IMR-90 (cell line): ENCODE measurements at regions not wholly inside any gene's neighbourhood (a gene's known extent, or its start where the extent isn't known, plus 50 kb on each side); places are given as distances from the start of the nearest gene placed in this dataset.

Source experiments
- ATAC-seq: fragments of 200-7000 bp; cut with Tn5 transposase; 2 replicates; pipeline ENCODE4 v1.9.1; 2020; ENCODE audit warnings: low read depth, mild to moderate bottlenecking, moderate library complexity
- BruUV-seq: library from RNA; stranded (reverse); fragments of 400-500 nt; replicated peaks from 2 replicates; lab custom pipeline; 2021; lab: Mats Ljungman, UMichigan
- CTCF ChIA-PET: fragments of 300-600 bp; formaldehyde crosslinking; extraction: SDS; loops from one replicate; lab custom pipeline; 2021; ENCODE audit warnings: antibody characterized with exemption; lab: Yijun Ruan, JAX
- POLR2A ChIA-PET: fragments of 300-600 bp; sonication (Branson Sonifier 250); formaldehyde crosslinking; loops from one replicate; lab custom pipeline; 2022; ENCODE audit warnings: antibody characterized with exemption; ENCODE audit not compliant: unreplicated experiment; lab: Charles Lee
- DNase-seq: peaks from one replicate; pipeline ENCODE4 v3.0.0; 2013
- H2AFZ ChIP-seq: replicated peaks from 2 replicates; pipeline ENCODE3; 2013; ENCODE audit warnings: low read length, mild to moderate bottlenecking; ENCODE audit not compliant: poor library complexity
- H2AK5ac ChIP-seq: 2 replicates; pipeline ENCODE4 v1.6.1; 2013; ENCODE audit warnings: low read depth, low read length, inconsistent platforms
- H2AK9ac ChIP-seq: replicated peaks from 2 replicates; pipeline ENCODE3; 2013; ENCODE audit warnings: mild to moderate bottlenecking, low read depth, low read length, moderate library complexity; ENCODE audit not compliant: poor library complexity
- H2BK120ac ChIP-seq: 2 replicates; pipeline ENCODE4 v1.6.1; 2013; ENCODE audit warnings: low read depth, low read length, inconsistent platforms
- H2BK15ac ChIP-seq: 3 replicates; pipeline ENCODE4 v1.6.1; 2013; ENCODE audit warnings: low read depth, low read length, inconsistent platforms
- H2BK20ac ChIP-seq: 2 replicates; pipeline ENCODE4 v1.6.1; 2013; ENCODE audit warnings: low read depth, mild to moderate bottlenecking, inconsistent platforms, low read length, moderate library complexity
- H2BK5ac ChIP-seq: 2 replicates; pipeline ENCODE4 v1.6.1; 2013; ENCODE audit warnings: mild to moderate bottlenecking, low read depth, low read length, inconsistent platforms; ENCODE audit not compliant: poor library complexity, severe bottlenecking
- H3K14ac ChIP-seq: replicated peaks from 2 replicates; pipeline ENCODE4 v1.6.1; 2013; ENCODE audit warnings: low read depth, low read length, inconsistent platforms
- H3K18ac ChIP-seq: 2 replicates; pipeline ENCODE4 v1.6.1; 2013; ENCODE audit warnings: low read depth, low read length, control low read depth
- H3K23ac ChIP-seq: 2 replicates; pipeline ENCODE4 v1.6.1; 2013; ENCODE audit warnings: low read depth, low read length, inconsistent platforms
- H3K27ac ChIP-seq: 2 replicates; pipeline ENCODE4 v1.5.1; 2013; ENCODE audit warnings: mild to moderate bottlenecking, control low read depth, low read length; ENCODE audit not compliant: insufficient read depth
- H3K27me3 ChIP-seq: 2 replicates; pipeline ENCODE4 v1.6.1; 2013; ENCODE audit warnings: low read length; ENCODE audit not compliant: control insufficient read depth, insufficient read depth
- H3K36me3 ChIP-seq: 2 replicates; pipeline ENCODE4 v1.6.1; 2013; ENCODE audit warnings: low read length, mixed read lengths; ENCODE audit not compliant: control insufficient read depth, insufficient read depth
- H3K4ac ChIP-seq: 2 replicates; pipeline ENCODE4 v1.6.1; 2013; ENCODE audit warnings: low read depth, low read length, inconsistent platforms
- H3K4me1 ChIP-seq: 2 replicates; pipeline ENCODE4 v1.6.1; 2013; ENCODE audit warnings: low read length, mixed read lengths; ENCODE audit not compliant: control insufficient read depth, insufficient read depth
- H3K4me2 ChIP-seq: 2 replicates; pipeline ENCODE4 v1.6.1; 2013; ENCODE audit warnings: low read depth, mild to moderate bottlenecking, control low read depth, low read length, moderate library complexity
- H3K4me3 ChIP-seq: 2 replicates; pipeline ENCODE4 v1.5.1; 2013; ENCODE audit warnings: low read depth, mild to moderate bottlenecking, control low read depth, low read length, moderate library complexity; ENCODE audit not compliant: insufficient read depth
- H3K56ac ChIP-seq: 2 replicates; pipeline ENCODE4 v1.6.1; 2013; ENCODE audit warnings: low read length, inconsistent platforms; ENCODE audit not compliant: insufficient read depth; ENCODE audit errors: extremely low read depth
- H3K79me1 ChIP-seq, 2 experiments: 2 replicates each; pipeline ENCODE4 v1.6.1; 2013; ENCODE audit warnings: low read length in 2 of 2, inconsistent platforms in 1 of 2, low read depth in 1 of 2
- H3K9ac ChIP-seq: 2 replicates; pipeline ENCODE4 v1.6.1; 2013; ENCODE audit warnings: low read depth, low read length, control low read depth
- H3K9me1 ChIP-seq: 2 replicates; pipeline ENCODE4 v1.6.1; 2013; ENCODE audit warnings: low read length, inconsistent platforms; ENCODE audit not compliant: insufficient read depth
- H3K9me3 ChIP-seq: 2 replicates; pipeline ENCODE4 v1.6.1; 2013; ENCODE audit warnings: low read length; ENCODE audit not compliant: control insufficient read depth, insufficient read depth
- H4K20me1 ChIP-seq: 2 replicates; pipeline ENCODE4 v1.6.1; 2013; ENCODE audit warnings: low read length, inconsistent platforms; ENCODE audit not compliant: insufficient read depth
- H4K5ac ChIP-seq: 2 replicates; pipeline ENCODE4 v1.6.1; 2013; ENCODE audit warnings: mild to moderate bottlenecking, low read depth, low read length, control low read depth
- H4K8ac ChIP-seq, 2 experiments: 2 replicates each; pipeline ENCODE4 v1.6.1; 2013; ENCODE audit warnings: low read depth in 2 of 2, low read length in 2 of 2, control low read depth in 1 of 2, inconsistent platforms in 1 of 2
- H4K91ac ChIP-seq: 2 replicates; pipeline ENCODE4 v1.6.1; 2013; ENCODE audit warnings: low read depth, low read length, inconsistent platforms; ENCODE audit not compliant: insufficient read depth
- CEBPB ChIP-seq: IDR thresholded peaks from 2 replicates; pipeline ENCODE4 v1.6.1; 2012; ENCODE audit warnings: low read depth, low read length, improper control_type of control experiment
- CHD1 ChIP-seq: IDR thresholded peaks from 2 replicates; pipeline ENCODE4 v1.6.1; 2012; ENCODE audit warnings: low read depth, low read length, improper control_type of control experiment
- FOS ChIP-seq: fragments of 150-350 bp; IDR thresholded peaks from 2 replicates; pipeline ENCODE4 v1.6.1; 2016; ENCODE audit warnings: low read depth, low read length
- MAFK ChIP-seq: IDR thresholded peaks from 2 replicates; pipeline ENCODE4 v1.6.1; 2012; ENCODE audit warnings: low read depth, low read length, improper control_type of control experiment
- MAZ ChIP-seq: IDR thresholded peaks from 2 replicates; pipeline ENCODE4 v1.6.1; 2012; ENCODE audit warnings: low read depth, mild to moderate bottlenecking, low read length, improper control_type of control experiment, moderate library complexity, borderline replicate concordance
- MXI1 ChIP-seq: IDR thresholded peaks from 2 replicates; pipeline ENCODE4 v1.6.1; 2012; ENCODE audit warnings: low read depth, mild to moderate bottlenecking, low read length, moderate library complexity, borderline replicate concordance
- NFE2L2 ChIP-seq: fragments of 150-350 bp; IDR thresholded peaks from 2 replicates; pipeline ENCODE4 v1.6.1; 2016; ENCODE audit warnings: low read depth, mild to moderate bottlenecking, low read length
- POLR2A ChIP-seq: IDR thresholded peaks from 2 replicates; pipeline ENCODE4 v1.6.1; 2012; ENCODE audit warnings: mild to moderate bottlenecking, low read depth, low read length
- RAD21 ChIP-seq: IDR thresholded peaks from 2 replicates; pipeline ENCODE4 v1.6.1; 2012; ENCODE audit warnings: low read length, improper control_type of control experiment
- RCOR1 ChIP-seq: IDR thresholded peaks from 2 replicates; pipeline ENCODE4 v1.6.1; 2012; ENCODE audit warnings: mild to moderate bottlenecking, low read length, improper control_type of control experiment; ENCODE audit not compliant: insufficient replicate concordance
- RFX5 ChIP-seq: IDR thresholded peaks from 2 replicates; pipeline ENCODE4 v1.8.0; 2012; ENCODE audit warnings: low read depth, mild to moderate bottlenecking, low read length, moderate library complexity
- WGBS, 2 experiments: methylation state at CpG; one replicate each; pipeline versions ENCODE4 v1.1.5 to v1.1.7; 2013; ENCODE audit warnings: missing lambda C conversion rate in 2 of 2; ENCODE audit not compliant: insufficient read length in 1 of 2; ENCODE audit errors: extremely low coverage in 2 of 2; 5-methylcytosine and 5-hydroxymethylcytosine counted together
- dilution Hi-C: fragments of 300-500 bp; cut with HindIII; formaldehyde crosslinking; loops from one replicate; pipeline ENCODE4 v1.14.3; 2018; ENCODE audit warnings: low sequenced_read_pairs; ENCODE audit not compliant: unreplicated experiment
- in situ Hi-C: fragments of 300-500 bp; cut with MboI; formaldehyde crosslinking; loops from 3 replicates; pipeline ENCODE4 v1.14.3; 2019; ENCODE audit warnings: low sequenced_read_pairs, inconsistent platforms, mixed read lengths
- intact Hi-C: fragments of 100-400 bp; cut with micrococcal nuclease; formaldehyde crosslinking; loops from 2 replicates; pipeline ENCODE4 v1.10.0; 2022
- TF ChIP-seq, protein P1 (sequence below): fragments of 150-350 bp; IDR thresholded peaks from 2 replicates; pipeline ENCODE4 v1.6.1; 2017; ENCODE audit warnings: mild to moderate bottlenecking, antibody characterized with exemption, low read length, low read depth
- TF ChIP-seq, protein P2 (sequence below): conservative IDR thresholded peaks from 2 replicates; pipeline ENCODE4 v1.5.1; 2012; ENCODE audit warnings: mild to moderate bottlenecking, low read depth, low read length, improper control_type of control experiment
- TF ChIP-seq, protein P3 (sequence below): fragments of 150-350 bp; IDR thresholded peaks from 2 replicates; pipeline ENCODE4 v1.6.1; 2016; ENCODE audit warnings: low read depth, mild to moderate bottlenecking, low read length, moderate library complexity, borderline replicate concordance

DNA sequence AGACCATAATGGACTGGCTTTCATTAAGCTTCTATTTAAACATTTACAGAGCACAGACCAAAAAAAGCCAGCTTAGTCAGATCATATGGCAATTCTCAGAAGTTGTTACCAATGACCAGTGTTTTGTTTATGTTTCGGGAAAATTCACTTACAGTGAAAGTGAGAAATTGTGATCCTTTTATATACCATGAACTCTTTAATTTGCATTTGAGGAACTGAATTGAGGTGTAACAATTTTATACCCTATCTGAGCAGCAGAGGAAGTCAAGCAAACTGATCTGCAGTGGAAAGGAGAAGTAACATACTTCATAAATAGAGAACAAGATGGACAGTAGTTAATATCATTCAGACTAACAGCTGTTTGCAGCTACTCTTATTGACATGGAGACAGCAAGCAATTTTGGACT is 97.1 kb downstream of the TMA16 start:
- no peak for ATAC-seq

More for the DNA sequence above, 97.1 kb downstream of the TMA16 start:
- Histone ChIP-seq H3K4me3 (no peak overlapping the region), H2BK15ac (no peak overlapping the region), H3K4ac (no peak overlapping the region), H2AFZ (no peak overlapping the region), H4K5ac (no peak overlapping the region), H3K27ac (no peak overlapping the region), H3K4me1 (no peaks in the 10 kb centered on the region), H4K91ac (no peak overlapping the region), H3K14ac (no peak overlapping the region), H2BK20ac (no peak overlapping the region), H3K9me1 (no peaks in the 10 kb centered on the region), H3K56ac (no peak overlapping the region), H2BK5ac (no peak overlapping the region), H3K9me3 (no peaks in the 10 kb centered on the region), H2AK9ac (no peak overlapping the region), H4K8ac (no peak overlapping the region), H3K36me3 (no peaks in the 10 kb centered on the region), H3K27me3 (no peaks in the 10 kb centered on the region), H2AK5ac (no peak overlapping the region), H3K23ac (no peak overlapping the region), H4K20me1 (no peaks in the 10 kb centered on the region), H2BK120ac (no peak overlapping the region), H3K18ac (no peak overlapping the region), H3K9ac (no peak overlapping the region), H3K79me1 (no peaks in the 10 kb centered on the region), H3K4me2 (no peak overlapping the region)
- in situ Hi-C loops (no loop called here), dilution Hi-C loops (no loop called here), intact Hi-C loops (no loop called here)
- WGBS, 2 experiments = no CpG with 5 or more reads among the region's 1 CpG
- CTCF ChIA-PET = no interaction called here
- TF ChIP-seq MXI1 = no peak
- TF ChIP-seq MAZ = no peak
- TF ChIP-seq, protein P1, sequence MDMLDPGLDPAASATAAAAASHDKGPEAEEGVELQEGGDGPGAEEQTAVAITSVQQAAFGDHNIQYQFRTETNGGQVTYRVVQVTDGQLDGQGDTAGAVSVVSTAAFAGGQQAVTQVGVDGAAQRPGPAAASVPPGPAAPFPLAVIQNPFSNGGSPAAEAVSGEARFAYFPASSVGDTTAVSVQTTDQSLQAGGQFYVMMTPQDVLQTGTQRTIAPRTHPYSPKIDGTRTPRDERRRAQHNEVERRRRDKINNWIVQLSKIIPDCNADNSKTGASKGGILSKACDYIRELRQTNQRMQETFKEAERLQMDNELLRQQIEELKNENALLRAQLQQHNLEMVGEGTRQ = no peak
- no peak for TF ChIP-seq FOS
- TF ChIP-seq, protein P2, sequence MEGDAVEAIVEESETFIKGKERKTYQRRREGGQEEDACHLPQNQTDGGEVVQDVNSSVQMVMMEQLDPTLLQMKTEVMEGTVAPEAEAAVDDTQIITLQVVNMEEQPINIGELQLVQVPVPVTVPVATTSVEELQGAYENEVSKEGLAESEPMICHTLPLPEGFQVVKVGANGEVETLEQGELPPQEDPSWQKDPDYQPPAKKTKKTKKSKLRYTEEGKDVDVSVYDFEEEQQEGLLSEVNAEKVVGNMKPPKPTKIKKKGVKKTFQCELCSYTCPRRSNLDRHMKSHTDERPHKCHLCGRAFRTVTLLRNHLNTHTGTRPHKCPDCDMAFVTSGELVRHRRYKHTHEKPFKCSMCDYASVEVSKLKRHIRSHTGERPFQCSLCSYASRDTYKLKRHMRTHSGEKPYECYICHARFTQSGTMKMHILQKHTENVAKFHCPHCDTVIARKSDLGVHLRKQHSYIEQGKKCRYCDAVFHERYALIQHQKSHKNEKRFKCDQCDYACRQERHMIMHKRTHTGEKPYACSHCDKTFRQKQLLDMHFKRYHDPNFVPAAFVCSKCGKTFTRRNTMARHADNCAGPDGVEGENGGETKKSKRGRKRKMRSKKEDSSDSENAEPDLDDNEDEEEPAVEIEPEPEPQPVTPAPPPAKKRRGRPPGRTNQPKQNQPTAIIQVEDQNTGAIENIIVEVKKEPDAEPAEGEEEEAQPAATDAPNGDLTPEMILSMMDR = no peak
- no peak for TF ChIP-seq NFE2L2
- TF ChIP-seq, protein P3, sequence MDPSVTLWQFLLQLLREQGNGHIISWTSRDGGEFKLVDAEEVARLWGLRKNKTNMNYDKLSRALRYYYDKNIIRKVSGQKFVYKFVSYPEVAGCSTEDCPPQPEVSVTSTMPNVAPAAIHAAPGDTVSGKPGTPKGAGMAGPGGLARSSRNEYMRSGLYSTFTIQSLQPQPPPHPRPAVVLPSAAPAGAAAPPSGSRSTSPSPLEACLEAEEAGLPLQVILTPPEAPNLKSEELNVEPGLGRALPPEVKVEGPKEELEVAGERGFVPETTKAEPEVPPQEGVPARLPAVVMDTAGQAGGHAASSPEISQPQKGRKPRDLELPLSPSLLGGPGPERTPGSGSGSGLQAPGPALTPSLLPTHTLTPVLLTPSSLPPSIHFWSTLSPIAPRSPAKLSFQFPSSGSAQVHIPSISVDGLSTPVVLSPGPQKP = no peak
- TF ChIP-seq CHD1 = no peak
- TF ChIP-seq CEBPB = no peak
- no peak for TF ChIP-seq RCOR1
- no peak for TF ChIP-seq POLR2A
- no peak for TF ChIP-seq MAFK
- no peak for TF ChIP-seq RAD21
- no peak for TF ChIP-seq RFX5
- POLR2A ChIA-PET = no interaction called here
- no TSS peak for BruUV-seq
- DNase-seq = no peak
